ENCODE measurements at regions not wholly inside any gene's neighbourhood (a gene's known extent, or its start where the extent isn't known, plus 50 kb on each side); places are given as distances from the start of the nearest gene placed in this dataset.

DNA sequence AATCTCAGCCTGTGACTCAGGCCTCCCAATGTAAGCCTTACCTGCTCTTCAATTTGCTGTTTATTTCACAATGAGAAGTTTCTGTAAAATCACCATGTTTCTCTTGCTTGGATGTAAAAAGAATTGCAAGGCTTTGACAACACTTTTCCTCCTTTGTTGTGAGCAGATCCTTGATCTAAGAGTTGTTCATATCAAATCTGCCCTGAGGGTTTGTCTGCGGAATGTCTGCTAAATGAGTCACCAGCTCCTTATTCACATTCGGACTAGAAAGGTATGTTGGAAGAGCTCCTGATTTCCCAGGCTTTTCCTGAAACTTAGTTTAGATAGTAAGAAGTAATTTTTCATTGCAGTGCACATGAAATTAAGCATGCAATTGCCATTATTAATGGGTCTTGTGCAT is 268.2 kb upstream of the TCF4 start:
- TF ChIP-seq, protein P1, sequence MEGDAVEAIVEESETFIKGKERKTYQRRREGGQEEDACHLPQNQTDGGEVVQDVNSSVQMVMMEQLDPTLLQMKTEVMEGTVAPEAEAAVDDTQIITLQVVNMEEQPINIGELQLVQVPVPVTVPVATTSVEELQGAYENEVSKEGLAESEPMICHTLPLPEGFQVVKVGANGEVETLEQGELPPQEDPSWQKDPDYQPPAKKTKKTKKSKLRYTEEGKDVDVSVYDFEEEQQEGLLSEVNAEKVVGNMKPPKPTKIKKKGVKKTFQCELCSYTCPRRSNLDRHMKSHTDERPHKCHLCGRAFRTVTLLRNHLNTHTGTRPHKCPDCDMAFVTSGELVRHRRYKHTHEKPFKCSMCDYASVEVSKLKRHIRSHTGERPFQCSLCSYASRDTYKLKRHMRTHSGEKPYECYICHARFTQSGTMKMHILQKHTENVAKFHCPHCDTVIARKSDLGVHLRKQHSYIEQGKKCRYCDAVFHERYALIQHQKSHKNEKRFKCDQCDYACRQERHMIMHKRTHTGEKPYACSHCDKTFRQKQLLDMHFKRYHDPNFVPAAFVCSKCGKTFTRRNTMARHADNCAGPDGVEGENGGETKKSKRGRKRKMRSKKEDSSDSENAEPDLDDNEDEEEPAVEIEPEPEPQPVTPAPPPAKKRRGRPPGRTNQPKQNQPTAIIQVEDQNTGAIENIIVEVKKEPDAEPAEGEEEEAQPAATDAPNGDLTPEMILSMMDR (IDR thresholded peaks at IDR 0.05; ENCODE audit: borderline replicate concordance, extremely low read depth, low read length, poor library complexity, severe bottlenecking): no peak
- TF ChIP-seq EZH2 (IDR thresholded peaks at IDR 0.05; ENCODE audit: borderline replicate concordance, low read depth, low read length, severe bottlenecking): no peak
